ENCODE measurements at regions not wholly inside any gene's neighbourhood (a gene's known extent, or its start where the extent isn't known, plus 50 kb on each side); places are given as distances from the start of the nearest gene placed in this dataset.
"Not testable (repeated sequence)": the region's sequence is repeated elsewhere in the genome, so short reads cannot be mapped to it uniquely, and the experiment has no call there.

DNA sequence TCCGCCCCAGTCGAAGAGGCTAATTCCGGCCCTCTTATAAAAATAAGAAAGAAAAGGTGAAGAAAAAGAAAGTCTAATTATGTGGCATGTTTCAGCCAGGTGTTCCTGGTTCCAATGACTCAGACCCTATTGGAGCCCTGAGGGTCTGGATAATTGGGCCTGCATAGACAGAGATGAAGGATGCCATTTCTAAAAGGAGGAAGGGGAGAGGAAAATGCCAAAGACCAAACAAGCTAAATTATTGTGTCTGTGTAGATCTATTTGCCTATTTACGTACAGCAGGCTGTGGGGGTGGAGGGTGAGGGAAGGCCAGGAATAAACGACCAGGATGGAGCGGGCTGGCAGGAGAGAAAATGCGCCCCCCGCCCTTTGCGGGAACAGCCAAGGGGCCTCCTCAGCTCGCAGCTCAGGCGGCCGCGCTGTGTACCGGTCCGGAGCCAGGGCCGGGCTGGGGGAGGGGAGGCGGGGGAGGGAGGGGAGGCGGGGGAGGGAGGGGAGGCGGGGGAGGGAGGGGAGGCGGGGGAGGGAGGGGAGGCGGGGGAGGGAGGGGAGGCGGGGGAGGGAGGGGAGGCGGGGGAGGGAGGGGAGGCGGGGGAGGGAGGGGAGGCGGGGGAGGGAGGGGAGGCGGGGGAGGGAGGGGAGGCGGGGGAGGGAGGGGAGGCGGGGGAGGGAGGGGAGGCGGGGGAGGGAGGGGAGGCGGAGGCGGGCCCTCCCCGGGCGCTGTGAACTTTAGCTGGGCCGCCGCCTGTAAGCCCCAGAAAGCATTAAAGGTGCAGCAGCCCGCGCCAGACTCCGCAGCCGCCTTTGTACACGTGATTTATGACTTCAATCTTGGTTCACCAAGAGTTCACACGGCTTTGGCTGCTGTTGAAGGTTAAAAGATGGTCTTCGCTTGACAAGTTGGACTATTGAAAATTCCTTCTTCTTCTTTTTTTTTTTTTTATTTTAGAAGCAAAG is 113.0 kb upstream of the FOXD4L5 start:
- TF ChIP-seq CTCF (conservative IDR thresholded peaks at IDR 0.05; ENCODE audit: low read depth in 2 of 2); EZH2 (IDR thresholded peaks at IDR 0.05; ENCODE audit: low read depth, unreplicated experiment); JUNB (IDR thresholded peaks at IDR 0.05; ENCODE audit: unreplicated experiment); POLR2AphosphoS5 (IDR thresholded peaks at IDR 0.05; ENCODE audit: low read depth); ETS1 (IDR thresholded peaks at IDR 0.05); REST (IDR thresholded peaks at IDR 0.05; ENCODE audit: unreplicated experiment); EZH2phosphoT487 (IDR thresholded peaks at IDR 0.05; ENCODE audit: unreplicated experiment); ZNF114 (CRISPR knock-in tag; IDR thresholded peaks at IDR 0.05): not testable (repeated sequence)

Data from GM23338 (cell line).